AG04449 (cell line): ENCODE measurements at regions not wholly inside any gene's neighbourhood (a gene's known extent, or its start where the extent isn't known, plus 50 kb on each side); places are given as distances from the start of the nearest gene placed in this dataset.
A peak's percentile ranks its signal among the peaks of the same experiment; 100 is the strongest.

Source experiments
- CTCF ChIA-PET: fragments of 350-600 bp; formaldehyde crosslinking; extraction: SDS; loops from one replicate; lab custom pipeline; 2021; ENCODE audit warnings: antibody characterized with exemption; lab: Yijun Ruan, JAX
- POLR2A ChIA-PET: fragments of 400-600, 350-600 bp; formaldehyde crosslinking; extraction: SDS; loops from one replicate; lab custom pipeline; 2020; ENCODE audit warnings: antibody characterized with exemption, inconsistent platforms; lab: Yijun Ruan, JAX
- DNase-seq: peaks from one replicate; pipeline ENCODE4 v3.0.0-alpha.2; 2010; ENCODE audit warnings: low read depth, low spot score
- H3K4me3 ChIP-seq: 2 replicates; pipeline ENCODE4 v1.5.1; 2011; ENCODE audit warnings: low read depth, mild to moderate bottlenecking, control low read depth, low read length
- TF ChIP-seq, protein P1 (sequence below): IDR thresholded peaks from one replicate; pipeline ENCODE4 v1.5.1; 2011; ENCODE audit warnings: mild to moderate bottlenecking, moderate library complexity, low read length, control low read depth, inconsistent platforms; ENCODE audit not compliant: insufficient read depth; ENCODE audit errors: missing control alignments

GRCh38 chr9:91060520-91061343 lies 259.1 kb downstream of the SYK start:
- TF ChIP-seq, protein P1, sequence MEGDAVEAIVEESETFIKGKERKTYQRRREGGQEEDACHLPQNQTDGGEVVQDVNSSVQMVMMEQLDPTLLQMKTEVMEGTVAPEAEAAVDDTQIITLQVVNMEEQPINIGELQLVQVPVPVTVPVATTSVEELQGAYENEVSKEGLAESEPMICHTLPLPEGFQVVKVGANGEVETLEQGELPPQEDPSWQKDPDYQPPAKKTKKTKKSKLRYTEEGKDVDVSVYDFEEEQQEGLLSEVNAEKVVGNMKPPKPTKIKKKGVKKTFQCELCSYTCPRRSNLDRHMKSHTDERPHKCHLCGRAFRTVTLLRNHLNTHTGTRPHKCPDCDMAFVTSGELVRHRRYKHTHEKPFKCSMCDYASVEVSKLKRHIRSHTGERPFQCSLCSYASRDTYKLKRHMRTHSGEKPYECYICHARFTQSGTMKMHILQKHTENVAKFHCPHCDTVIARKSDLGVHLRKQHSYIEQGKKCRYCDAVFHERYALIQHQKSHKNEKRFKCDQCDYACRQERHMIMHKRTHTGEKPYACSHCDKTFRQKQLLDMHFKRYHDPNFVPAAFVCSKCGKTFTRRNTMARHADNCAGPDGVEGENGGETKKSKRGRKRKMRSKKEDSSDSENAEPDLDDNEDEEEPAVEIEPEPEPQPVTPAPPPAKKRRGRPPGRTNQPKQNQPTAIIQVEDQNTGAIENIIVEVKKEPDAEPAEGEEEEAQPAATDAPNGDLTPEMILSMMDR = no peak
- H3K4me3 ChIP-seq = no peak overlapping the region
- CTCF ChIA-PET = interaction anchor here (0.9 to 1.4 kb wide), 2 partner anchors 145 to 146 kb away, joined by 3 read pairs; no protein-coding TSS in a partner anchor
- DNase-seq = peak; percentile 92
- POLR2A ChIA-PET = no interaction called here

DNA sequence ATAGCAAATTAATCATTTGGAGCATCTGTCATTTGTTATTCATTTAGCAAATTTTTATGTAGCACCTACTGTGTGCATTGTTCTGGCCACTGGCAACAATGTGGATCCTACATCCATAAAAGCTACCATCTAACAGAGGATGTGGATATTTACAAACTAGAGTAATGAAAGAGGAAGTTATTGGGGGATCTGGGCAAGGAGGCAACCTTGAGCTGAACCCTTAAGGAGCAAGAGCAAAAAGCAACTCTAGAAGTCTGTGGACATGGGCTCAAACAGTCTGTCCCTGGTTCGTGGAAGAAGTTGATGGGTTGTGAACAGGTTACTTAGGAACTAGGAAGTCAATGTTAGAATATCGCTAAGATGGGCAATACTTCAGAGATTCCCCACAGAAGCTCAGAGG lies 259.9 kb downstream of the SYK start:
- ChIA-PET POLR2A (no interaction called here), CTCF (interaction anchor here (1.6 kb wide), 1 partner anchor 146 kb away, joined by 8 read pairs; no protein-coding TSS in a partner anchor)
- H3K4me3 ChIP-seq = no peak overlapping the region
- no peak for DNase-seq
- TF ChIP-seq, protein P1 = no peak

- CTCF ChIA-PET = interaction anchor here (0.9 to 1.6 kb wide), 2 partner anchors 147 to 191 kb away, joined by 3 to 8 read pairs; no protein-coding TSS in a partner anchor
- no peak for DNase-seq
- POLR2A ChIA-PET = interaction anchor here (1.0 kb wide), 1 partner anchor 9 kb away, joined by 5 read pairs; no protein-coding TSS in a partner anchor
- TF ChIP-seq, protein P1 = no peak
- H3K4me3 ChIP-seq = no peak overlapping the region
Observed at GRCh38 chr9:91062281-91062680, 260.7 kb downstream of the SYK start.

DNA sequence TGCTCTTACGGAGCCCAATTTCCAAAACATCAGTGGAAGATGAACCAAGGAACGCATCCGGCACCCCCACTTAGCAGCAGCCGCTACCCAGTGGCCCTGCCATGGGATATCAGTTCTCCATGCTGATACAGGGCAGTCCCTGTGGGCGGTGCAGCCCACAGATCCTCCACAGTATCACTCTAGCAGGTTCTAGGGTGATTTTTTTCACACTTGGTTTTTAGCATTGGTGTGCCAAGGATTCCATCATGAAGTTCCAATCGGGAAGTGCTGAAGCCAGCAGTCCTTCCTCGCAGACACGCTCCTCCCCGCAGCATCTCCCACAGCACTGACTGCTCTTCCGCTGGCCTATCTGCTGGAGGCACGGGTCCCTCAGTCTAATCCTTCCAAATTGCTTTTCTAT lies 261.9 kb downstream of the SYK start:
- CTCF ChIA-PET = no interaction called here

DNA sequence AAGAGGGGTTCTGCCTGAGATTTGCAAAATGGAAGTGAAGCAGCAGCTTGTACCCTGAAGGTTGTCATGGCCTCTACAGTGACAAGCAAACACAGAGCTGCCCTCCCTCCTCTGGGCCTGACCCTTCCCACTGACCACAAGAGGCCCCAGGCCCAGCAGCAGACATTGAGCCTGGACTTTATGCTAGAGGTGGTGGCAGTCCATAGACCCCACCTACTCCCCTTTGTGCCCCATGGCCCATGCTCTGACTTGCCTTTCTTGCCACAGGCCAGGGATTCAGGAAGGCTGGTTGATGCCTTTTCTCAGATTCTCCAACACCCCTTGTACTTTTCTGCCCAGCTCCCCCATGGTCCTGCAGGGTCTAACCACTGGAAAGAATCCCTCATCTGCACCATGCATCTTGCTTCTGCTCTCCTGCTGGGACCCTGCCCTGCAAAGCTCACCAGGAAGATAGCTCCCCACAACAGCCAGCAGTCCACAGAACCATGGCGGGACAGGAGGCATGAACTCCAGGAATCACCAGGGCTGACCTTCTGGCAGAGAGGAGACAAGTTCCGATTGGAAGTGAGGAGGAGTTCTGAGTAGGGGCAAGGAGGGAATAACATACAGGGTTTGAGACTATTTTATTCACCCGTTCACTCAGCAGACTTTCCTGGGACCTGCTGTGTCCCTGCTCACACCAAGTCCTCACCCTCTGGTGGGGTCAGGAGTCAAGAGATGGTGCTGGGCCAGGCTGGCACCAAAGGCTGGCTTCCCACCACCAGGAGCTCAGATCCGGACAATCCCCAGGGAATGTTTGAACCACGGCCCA lies 263.8 kb downstream of the SYK start:
- no peak overlapping the region for H3K4me3 ChIP-seq
- ChIA-PET POLR2A (no interaction called here), CTCF (no interaction called here)
- no peak for DNase-seq
- TF ChIP-seq, protein P1 = no peak

More for the DNA sequence above, 261.9 kb downstream of the SYK start:
- TF ChIP-seq, protein P1 = no peak
- DNase-seq = no peak
- no peak overlapping the region for H3K4me3 ChIP-seq
- POLR2A ChIA-PET = no interaction called here

GRCh38 chr9:91066042-91066415 lies 264.4 kb downstream of the SYK start:
- POLR2A ChIA-PET = no interaction called here
- TF ChIP-seq, protein P1 = no peak
- CTCF ChIA-PET = no interaction called here

More at GRCh38 chr9:91066042-91066415, 264.4 kb downstream of the SYK start:
- H3K4me3 ChIP-seq = no peak overlapping the region
- no peak for DNase-seq
